Nephron progenitor cell (in vitro differentiated cells): ENCODE measurements at regions not wholly inside any gene's neighbourhood (a gene's known extent, or its start where the extent isn't known, plus 50 kb on each side); places are given as distances from the start of the nearest gene placed in this dataset.

Experiments used
- DNase-seq: peaks from one replicate; pipeline ENCODE4 v3.0.0; 2021
- H3K27ac Mint-ChIP-seq: 2 replicates; pipeline ENCODE4 v1.8.0; 2021; ENCODE audit warnings: mild to moderate bottlenecking, moderate library complexity, mixed read lengths
- H3K27me3 Mint-ChIP-seq: 2 replicates; pipeline ENCODE4 v1.8.0; 2021; ENCODE audit warnings: mild to moderate bottlenecking, low read depth, mixed read lengths; ENCODE audit not compliant: poor library complexity
- H3K36me3 Mint-ChIP-seq: 2 replicates; pipeline ENCODE4 v1.8.0; 2021; ENCODE audit warnings: low read depth, mixed read lengths
- H3K4me1 Mint-ChIP-seq: 2 replicates; pipeline ENCODE4 v1.8.0; 2021; ENCODE audit warnings: mixed read lengths
- H3K4me3 Mint-ChIP-seq: 2 replicates; pipeline ENCODE4 v1.8.0; 2021; ENCODE audit warnings: mild to moderate bottlenecking, moderate library complexity, mixed read lengths
- H3K9me3 Mint-ChIP-seq: 2 replicates; pipeline ENCODE4 v1.8.0; 2021; ENCODE audit warnings: mild to moderate bottlenecking, moderate library complexity, mixed read lengths
- CTCF ChIP-seq: fragments of 200-600 bp; sonication (generic); IDR thresholded peaks from 2 replicates; pipeline ENCODE4 v1.5.0; 2021; ENCODE audit warnings: antibody characterized with exemption

- Mint-ChIP-seq H3K27me3 (peaks cover 16% of the 10 kb centered on the region), H3K9me3 (peaks cover 8% of the 10 kb centered on the region), H3K4me3 (no peak overlapping the region), H3K27ac (no peak overlapping the region), H3K36me3 (no peaks in the 10 kb centered on the region), H3K4me1 (no peaks in the 10 kb centered on the region)
- TF ChIP-seq CTCF, result no peak
- no peak for DNase-seq
Observed at GRCh38 chr7:67644151-67644550, 647.5 kb downstream of the TYW1 start.

- DNase-seq, result no peak
- no peak overlapping the region for H3K27ac Mint-ChIP-seq
- H3K36me3 Mint-ChIP-seq, result no peaks in the 10 kb centered on the region
- no peaks in the 10 kb centered on the region for H3K4me1 Mint-ChIP-seq
- H3K9me3 Mint-ChIP-seq, result peaks cover 4% of the 10 kb centered on the region
- no peak overlapping the region for H3K4me3 Mint-ChIP-seq
- H3K27me3 Mint-ChIP-seq, result peaks cover 31% of the 10 kb centered on the region
- no peak for TF ChIP-seq CTCF
Observed at GRCh38 chr7:67652937-67653336, 656.3 kb downstream of the TYW1 start.

GRCh38 chr7:67653856-67654454, 657.3 kb downstream of the TYW1 start:
- H3K36me3 Mint-ChIP-seq, result no peaks in the 10 kb centered on the region
- peaks cover 4% of the 10 kb centered on the region for H3K9me3 Mint-ChIP-seq
- H3K4me1 Mint-ChIP-seq, result no peaks in the 10 kb centered on the region
- H3K27me3 Mint-ChIP-seq, result peaks cover 29% of the 10 kb centered on the region
- no peak overlapping the region for H3K4me3 Mint-ChIP-seq
- no peak for DNase-seq
- no peak overlapping the region for H3K27ac Mint-ChIP-seq
- TF ChIP-seq CTCF, result no peak

GRCh38 chr7:67654642-67655041, 658.0 kb downstream of the TYW1 start:
- H3K4me1 Mint-ChIP-seq, result peaks cover 2% of the 10 kb centered on the region
- peaks cover 5% of the 10 kb centered on the region for H3K9me3 Mint-ChIP-seq
- no peaks in the 10 kb centered on the region for H3K36me3 Mint-ChIP-seq
- TF ChIP-seq CTCF, result no peak
- no peak overlapping the region for H3K27ac Mint-ChIP-seq
- DNase-seq, result no peak
- H3K4me3 Mint-ChIP-seq, result no peak overlapping the region
- H3K27me3 Mint-ChIP-seq, result peaks cover 29% of the 10 kb centered on the region

- H3K4me1 Mint-ChIP-seq, result peaks cover 4% of the 10 kb centered on the region
- H3K27me3 Mint-ChIP-seq, result peaks cover 24% of the 10 kb centered on the region
- DNase-seq, result no peak
- peaks cover 7% of the 10 kb centered on the region for H3K9me3 Mint-ChIP-seq
- H3K27ac Mint-ChIP-seq, result no peak overlapping the region
- H3K4me3 Mint-ChIP-seq, result no peak overlapping the region
- no peak for TF ChIP-seq CTCF
- H3K36me3 Mint-ChIP-seq, result no peaks in the 10 kb centered on the region
Observed at GRCh38 chr7:67655168-67655567, 658.5 kb downstream of the TYW1 start.

- H3K9me3 Mint-ChIP-seq, result peaks cover 27% of the 10 kb centered on the region
- H3K36me3 Mint-ChIP-seq, result no peaks in the 10 kb centered on the region
- no peak overlapping the region for H3K4me3 Mint-ChIP-seq
- peaks cover 22% of the 10 kb centered on the region for H3K27me3 Mint-ChIP-seq
- no peak for TF ChIP-seq CTCF
- peaks cover 4% of the 10 kb centered on the region for H3K4me1 Mint-ChIP-seq
- no peak overlapping the region for H3K27ac Mint-ChIP-seq
- DNase-seq, result no peak
Observed at GRCh38 chr7:67659091-67659490, 662.5 kb downstream of the TYW1 start.
